HCT116 (cell line): ENCODE measurements at regions not wholly inside any gene's neighbourhood (a gene's known extent, or its start where the extent isn't known, plus 50 kb on each side); places are given as distances from the start of the nearest gene placed in this dataset.

Experiments
- ATF3 ChIP-seq: IDR thresholded peaks from 2 replicates; pipeline ENCODE4 v1.6.1; 2012
- CEBPB ChIP-seq: IDR thresholded peaks from 2 replicates; pipeline ENCODE4 v1.6.1; 2012; ENCODE audit warnings: low read depth
- CTCF ChIP-seq, 3 experiments: fragments of 200-600 bp in 1 of 3; sonication (generic) in 1 of 3; IDR thresholded peaks in 2 of 3; conservative IDR thresholded peaks in 1 of 3; 2 replicates each; pipeline ENCODE4 v1.5.1; 2012 to 2017; ENCODE audit warnings: low read depth in 2 of 3, low read length in 2 of 3, antibody characterized with exemption in 1 of 3, borderline replicate concordance in 1 of 3, control low read depth in 1 of 3, mild to moderate bottlenecking in 1 of 3, mixed read lengths in 1 of 3, mixed run types in 1 of 3, moderate library complexity in 1 of 3; ENCODE audit not compliant: insufficient read depth in 1 of 3
- EZH2phosphoT487 ChIP-seq: fragments of 200-600 bp; IDR thresholded peaks from 2 replicates; pipeline ENCODE4 v1.6.1; 2018; ENCODE audit warnings: antibody characterized with exemption, borderline replicate concordance
- JUND ChIP-seq: IDR thresholded peaks from 2 replicates; pipeline ENCODE4 v1.6.1; 2012
- MAX ChIP-seq: IDR thresholded peaks from 2 replicates; pipeline ENCODE4 v1.6.1; 2012
- POLR2A ChIP-seq: IDR thresholded peaks from 2 replicates; pipeline ENCODE4 v1.7.0; 2011; ENCODE audit warnings: borderline replicate concordance; ENCODE audit not compliant: insufficient read depth, insufficient read length; ENCODE audit errors: extremely low read depth
- POLR2AphosphoS5 ChIP-seq: IDR thresholded peaks from 2 replicates; pipeline ENCODE4 v1.6.1; 2011; ENCODE audit warnings: mild to moderate bottlenecking, low read depth, low read length, moderate library complexity
- REST ChIP-seq: IDR thresholded peaks from 2 replicates; pipeline ENCODE4 v1.6.1; 2012; ENCODE audit warnings: low read depth
- SIN3A ChIP-seq: IDR thresholded peaks from 2 replicates; pipeline ENCODE4 v1.6.1; 2012; ENCODE audit warnings: low read depth

- no peak for TF ChIP-seq JUND
- no peak for TF ChIP-seq CTCF (IDR thresholded peaks at IDR 0.05 in 2 of 3, conservative IDR thresholded peaks at IDR 0.05 in 1 of 3; ENCODE audit: borderline replicate concordance in 1 of 3, insufficient read depth in 1 of 3, low read depth in 2 of 3, low read length in 2 of 3)
- no peak for TF ChIP-seq POLR2A
- TF ChIP-seq EZH2phosphoT487: no peak
- no peak for TF ChIP-seq CEBPB
- no peak for TF ChIP-seq ATF3
- no peak for TF ChIP-seq POLR2AphosphoS5
- TF ChIP-seq MAX: no peak
- no peak for TF ChIP-seq REST
- TF ChIP-seq SIN3A: no peak
These were observed 404.0 kb downstream of the SMOC2 start for GRCh38 chr6:168844821-168845609.
